Astrocyte (in vitro differentiated cells and primary cell): ENCODE measurements at regions not wholly inside any gene's neighbourhood (a gene's known extent, or its start where the extent isn't known, plus 50 kb on each side); places are given as distances from the start of the nearest gene placed in this dataset.

Experiments used
- EZH2 ChIP-seq: IDR thresholded peaks from 2 replicates; pipeline ENCODE4 v1.6.1; 2012; ENCODE audit warnings: mild to moderate bottlenecking, low read length, inconsistent platforms; ENCODE audit not compliant: insufficient read depth
- TF ChIP-seq, protein P1 (sequence below): IDR thresholded peaks from 2 replicates; pipeline ENCODE4 v1.5.1; 2011; ENCODE audit warnings: low read depth, mild to moderate bottlenecking, inconsistent platforms, low read length, moderate library complexity; ENCODE audit not compliant: insufficient read depth

DNA sequence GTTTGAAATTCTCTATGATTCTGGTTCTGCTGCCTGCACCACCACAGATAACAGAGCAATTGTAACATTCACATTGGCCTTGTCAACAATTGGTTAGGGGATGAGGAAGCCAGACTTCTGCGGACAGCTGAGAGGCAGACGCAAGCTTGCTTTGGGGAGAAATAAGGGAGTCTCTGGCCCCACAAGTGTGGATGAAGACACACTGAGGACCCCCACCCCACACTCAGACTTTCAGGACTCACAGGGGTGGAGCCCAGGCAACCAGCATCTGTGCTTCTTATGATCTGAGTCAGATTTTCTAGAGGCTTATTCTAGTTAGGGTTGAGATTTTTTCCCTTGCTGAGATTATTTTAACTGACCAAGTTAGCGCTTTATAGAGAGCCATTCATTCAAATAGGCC, 140.3 kb upstream of the IRX2 start:
- TF ChIP-seq, protein P1, sequence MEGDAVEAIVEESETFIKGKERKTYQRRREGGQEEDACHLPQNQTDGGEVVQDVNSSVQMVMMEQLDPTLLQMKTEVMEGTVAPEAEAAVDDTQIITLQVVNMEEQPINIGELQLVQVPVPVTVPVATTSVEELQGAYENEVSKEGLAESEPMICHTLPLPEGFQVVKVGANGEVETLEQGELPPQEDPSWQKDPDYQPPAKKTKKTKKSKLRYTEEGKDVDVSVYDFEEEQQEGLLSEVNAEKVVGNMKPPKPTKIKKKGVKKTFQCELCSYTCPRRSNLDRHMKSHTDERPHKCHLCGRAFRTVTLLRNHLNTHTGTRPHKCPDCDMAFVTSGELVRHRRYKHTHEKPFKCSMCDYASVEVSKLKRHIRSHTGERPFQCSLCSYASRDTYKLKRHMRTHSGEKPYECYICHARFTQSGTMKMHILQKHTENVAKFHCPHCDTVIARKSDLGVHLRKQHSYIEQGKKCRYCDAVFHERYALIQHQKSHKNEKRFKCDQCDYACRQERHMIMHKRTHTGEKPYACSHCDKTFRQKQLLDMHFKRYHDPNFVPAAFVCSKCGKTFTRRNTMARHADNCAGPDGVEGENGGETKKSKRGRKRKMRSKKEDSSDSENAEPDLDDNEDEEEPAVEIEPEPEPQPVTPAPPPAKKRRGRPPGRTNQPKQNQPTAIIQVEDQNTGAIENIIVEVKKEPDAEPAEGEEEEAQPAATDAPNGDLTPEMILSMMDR = no peak
- no peak for TF ChIP-seq EZH2
